ENCODE measurements at regions not wholly inside any gene's neighbourhood (a gene's known extent, or its start where the extent isn't known, plus 50 kb on each side); places are given as distances from the start of the nearest gene placed in this dataset.

- TF ChIP-seq, protein P1, sequence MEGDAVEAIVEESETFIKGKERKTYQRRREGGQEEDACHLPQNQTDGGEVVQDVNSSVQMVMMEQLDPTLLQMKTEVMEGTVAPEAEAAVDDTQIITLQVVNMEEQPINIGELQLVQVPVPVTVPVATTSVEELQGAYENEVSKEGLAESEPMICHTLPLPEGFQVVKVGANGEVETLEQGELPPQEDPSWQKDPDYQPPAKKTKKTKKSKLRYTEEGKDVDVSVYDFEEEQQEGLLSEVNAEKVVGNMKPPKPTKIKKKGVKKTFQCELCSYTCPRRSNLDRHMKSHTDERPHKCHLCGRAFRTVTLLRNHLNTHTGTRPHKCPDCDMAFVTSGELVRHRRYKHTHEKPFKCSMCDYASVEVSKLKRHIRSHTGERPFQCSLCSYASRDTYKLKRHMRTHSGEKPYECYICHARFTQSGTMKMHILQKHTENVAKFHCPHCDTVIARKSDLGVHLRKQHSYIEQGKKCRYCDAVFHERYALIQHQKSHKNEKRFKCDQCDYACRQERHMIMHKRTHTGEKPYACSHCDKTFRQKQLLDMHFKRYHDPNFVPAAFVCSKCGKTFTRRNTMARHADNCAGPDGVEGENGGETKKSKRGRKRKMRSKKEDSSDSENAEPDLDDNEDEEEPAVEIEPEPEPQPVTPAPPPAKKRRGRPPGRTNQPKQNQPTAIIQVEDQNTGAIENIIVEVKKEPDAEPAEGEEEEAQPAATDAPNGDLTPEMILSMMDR (IDR thresholded peaks at IDR 0.05 in 4 of 5, conservative IDR thresholded peaks at IDR 0.05 in 1 of 5), result no peak
- no peak for TF ChIP-seq POLR2A (IDR thresholded peaks at IDR 0.05)
These were observed 52.4 kb downstream of the CBLL2 start for GRCh38 chrX:22325096-22325495.

All from gastrocnemius medialis (tissue), 4 donors.